NCI-H2196 (cell line): ENCODE measurements at regions not wholly inside any gene's neighbourhood (a gene's known extent, or its start where the extent isn't known, plus 50 kb on each side); places are given as distances from the start of the nearest gene placed in this dataset.
"Not testable (repeated sequence)": the region's sequence is repeated elsewhere in the genome, so short reads cannot be mapped to it uniquely, and the experiment has no call there.

Experiments used
- DNase-seq: peaks from one replicate; lab custom pipeline; 2025; ENCODE audit not compliant: unreplicated experiment; lab: John Stamatoyannopoulos, UW

DNA sequence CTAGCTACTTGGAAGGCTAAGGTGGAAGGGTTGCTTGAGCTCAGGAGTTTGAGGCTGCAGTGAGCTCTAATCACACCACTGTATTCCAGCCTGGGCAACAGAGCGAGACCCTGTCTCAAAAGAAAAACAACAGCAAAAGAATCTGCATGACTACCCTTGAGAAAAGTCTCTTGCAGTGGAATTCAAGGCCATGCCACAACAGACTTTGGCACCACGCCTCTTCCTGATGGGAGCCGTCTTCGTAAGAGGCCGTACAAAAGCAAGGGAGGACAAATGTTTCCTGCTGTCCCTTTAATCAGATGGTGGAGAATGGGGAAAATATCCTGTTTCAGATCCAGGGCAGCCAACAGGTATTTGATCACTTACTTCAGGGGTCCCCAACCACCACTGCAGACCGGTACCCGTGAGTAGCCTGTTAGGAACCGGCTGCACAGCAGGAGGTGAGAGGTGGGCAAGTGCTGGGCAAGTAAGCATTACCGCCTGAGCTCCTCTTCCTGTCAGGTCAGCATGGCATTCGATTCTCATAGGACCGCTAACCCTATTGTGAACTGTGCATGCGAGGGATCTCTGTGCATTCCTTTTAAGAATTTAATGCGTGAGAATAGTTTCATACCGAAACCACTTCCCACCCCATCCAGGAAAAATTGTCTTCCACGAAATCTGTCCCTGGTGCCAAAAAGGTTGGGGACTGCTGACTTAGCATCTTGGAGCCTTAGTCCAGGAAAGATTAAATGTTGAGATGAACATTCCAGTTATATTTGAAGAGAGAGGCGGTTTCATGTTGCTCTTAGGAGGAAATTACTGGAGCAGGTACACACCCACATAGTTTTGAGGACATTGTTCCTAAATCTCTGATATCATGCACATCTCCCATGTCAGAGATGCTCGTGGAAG is 94.4 kb upstream of the XPO1 start:
- no peak for DNase-seq

DNA sequence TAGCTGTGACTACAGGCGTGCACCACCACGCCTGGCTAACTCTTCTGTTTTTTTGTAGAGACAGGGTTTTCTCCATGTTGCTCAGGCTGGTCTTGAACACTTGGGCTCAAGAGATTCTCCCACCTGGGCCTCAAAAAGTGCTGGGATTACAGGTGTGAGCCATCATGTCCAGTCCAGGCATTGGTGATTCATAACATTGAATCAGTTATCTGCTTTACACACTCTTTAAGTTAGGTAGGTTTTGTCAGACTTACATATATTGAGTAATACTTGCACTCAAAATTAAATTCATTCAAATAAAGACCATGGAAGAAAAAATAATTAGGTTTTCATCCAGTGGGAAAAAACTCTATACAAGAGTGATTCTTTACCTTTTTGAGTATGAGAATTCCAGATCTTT is 93.2 kb upstream of the XPO1 start:
- DNase-seq = no peak

GRCh38 chr2:61626827-61627226 is 88.7 kb upstream of the XPO1 start:
- no peak for DNase-seq

DNA sequence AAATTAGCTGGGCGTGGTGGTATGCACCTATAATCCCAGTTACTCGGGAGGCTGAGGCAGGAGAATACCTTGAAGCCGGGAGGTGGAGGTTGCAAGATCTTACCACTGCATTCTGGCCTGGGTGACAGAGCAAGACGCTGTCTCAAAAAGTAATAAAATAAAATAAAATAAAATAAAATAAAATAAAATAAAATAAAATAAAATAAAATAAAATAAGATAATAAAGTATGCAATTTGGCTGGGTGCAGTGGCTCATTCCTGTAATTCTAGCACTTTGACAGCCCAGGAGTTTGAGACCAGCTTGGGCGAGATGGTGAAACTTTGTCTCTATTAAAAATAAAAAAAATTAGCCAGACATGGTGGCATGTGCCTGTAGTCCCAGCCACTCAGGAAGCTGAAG is 85.6 kb upstream of the XPO1 start:
- DNase-seq = no peak

GRCh38 chr2:61620244-61621159 is 82.3 kb upstream of the XPO1 start:
- peak; percentile 59 for DNase-seq

DNA sequence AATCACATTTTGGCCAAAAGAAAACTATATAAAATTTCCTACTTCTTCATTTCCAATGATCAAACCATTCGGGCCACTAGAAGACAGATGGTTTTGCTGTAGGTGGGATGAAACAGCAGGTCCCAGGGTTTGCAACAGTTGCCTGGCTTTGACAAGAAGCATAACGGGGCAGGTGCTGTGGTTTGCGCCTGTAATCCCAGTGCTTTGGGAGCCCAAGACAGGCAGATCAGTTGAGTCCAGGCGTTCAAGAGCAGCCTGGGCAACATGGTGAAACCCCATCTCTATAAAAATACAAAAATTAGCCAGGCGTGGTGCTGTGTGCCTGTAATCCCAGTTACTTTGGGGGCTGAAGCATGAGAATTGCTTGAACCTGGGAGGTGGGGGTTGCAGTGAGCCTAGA is 81.4 kb upstream of the XPO1 start:
- DNase-seq = no peak

DNA sequence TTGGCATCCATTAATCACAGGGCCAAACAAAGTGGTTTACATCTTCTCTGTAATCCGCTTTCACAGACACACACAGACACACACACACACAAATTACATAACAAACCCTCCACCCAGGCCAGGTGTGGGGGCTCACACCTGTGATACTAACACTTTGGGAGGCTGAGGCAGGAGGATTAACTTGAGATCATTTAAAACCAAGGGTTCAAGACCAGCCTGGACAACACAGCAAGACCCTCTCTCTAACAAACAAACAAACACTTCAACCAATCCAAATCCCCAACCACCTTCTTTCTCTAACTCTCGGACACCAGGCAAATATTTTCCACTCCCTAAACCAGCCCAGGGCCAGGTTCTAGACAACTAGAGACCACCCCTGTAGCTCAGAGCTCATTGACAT is 79.5 kb upstream of the XPO1 start:
- DNase-seq = no peak

DNA sequence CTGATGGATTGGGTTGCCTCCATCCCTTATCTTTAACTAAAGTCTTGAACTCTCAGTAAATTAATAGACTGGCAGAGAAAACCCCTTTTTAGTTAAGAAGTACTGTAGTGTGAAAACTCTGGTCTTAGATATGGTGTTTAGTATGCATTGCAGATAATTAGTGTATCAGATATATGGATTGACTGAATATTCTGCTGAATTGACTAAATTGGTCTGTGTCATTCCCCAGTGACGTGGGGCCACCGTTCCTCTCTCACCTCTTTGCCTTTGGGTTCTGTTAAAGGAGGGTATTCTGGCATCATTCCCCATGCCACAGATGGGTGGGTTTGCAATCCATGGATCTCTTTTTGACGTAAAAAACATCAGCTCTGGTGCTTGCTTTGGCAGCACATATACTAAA is 67.1 kb upstream of the XPO1 start:
- no peak for DNase-seq

- DNase-seq = no peak
Observed at GRCh38 chr2:61604433-61604832, 66.3 kb upstream of the XPO1 start.

DNA sequence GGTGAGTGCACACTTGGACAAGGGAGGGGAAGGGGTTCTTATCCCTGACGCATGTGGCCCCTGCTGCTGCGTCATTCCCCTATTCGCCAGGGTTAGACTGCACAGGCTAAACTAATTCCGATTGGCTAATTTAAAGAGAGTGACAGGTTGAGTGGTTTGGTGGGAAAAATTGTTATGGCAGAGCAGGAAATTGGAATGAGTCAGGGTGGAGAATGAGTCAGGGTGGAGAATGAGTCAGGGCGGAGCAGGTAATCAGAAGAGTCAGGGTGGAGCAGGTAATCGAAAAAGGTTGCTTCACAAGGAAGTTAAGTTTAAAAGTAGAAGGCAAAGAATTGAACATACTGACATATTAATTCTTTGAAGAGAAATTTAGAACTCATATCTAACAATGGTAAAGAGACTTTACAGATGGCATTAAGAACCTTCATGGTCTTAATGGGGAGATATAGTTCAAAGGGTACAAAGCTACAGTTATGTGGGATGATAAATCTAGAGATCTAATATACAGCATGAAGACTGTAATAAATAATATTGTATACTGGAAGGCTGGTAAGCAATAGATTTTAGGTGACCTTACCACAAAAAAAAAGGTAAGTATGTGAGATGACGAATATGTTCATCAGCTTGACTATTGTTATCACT is 60.5 kb upstream of the XPO1 start:
- DNase-seq = not testable (repeated sequence)

DNA sequence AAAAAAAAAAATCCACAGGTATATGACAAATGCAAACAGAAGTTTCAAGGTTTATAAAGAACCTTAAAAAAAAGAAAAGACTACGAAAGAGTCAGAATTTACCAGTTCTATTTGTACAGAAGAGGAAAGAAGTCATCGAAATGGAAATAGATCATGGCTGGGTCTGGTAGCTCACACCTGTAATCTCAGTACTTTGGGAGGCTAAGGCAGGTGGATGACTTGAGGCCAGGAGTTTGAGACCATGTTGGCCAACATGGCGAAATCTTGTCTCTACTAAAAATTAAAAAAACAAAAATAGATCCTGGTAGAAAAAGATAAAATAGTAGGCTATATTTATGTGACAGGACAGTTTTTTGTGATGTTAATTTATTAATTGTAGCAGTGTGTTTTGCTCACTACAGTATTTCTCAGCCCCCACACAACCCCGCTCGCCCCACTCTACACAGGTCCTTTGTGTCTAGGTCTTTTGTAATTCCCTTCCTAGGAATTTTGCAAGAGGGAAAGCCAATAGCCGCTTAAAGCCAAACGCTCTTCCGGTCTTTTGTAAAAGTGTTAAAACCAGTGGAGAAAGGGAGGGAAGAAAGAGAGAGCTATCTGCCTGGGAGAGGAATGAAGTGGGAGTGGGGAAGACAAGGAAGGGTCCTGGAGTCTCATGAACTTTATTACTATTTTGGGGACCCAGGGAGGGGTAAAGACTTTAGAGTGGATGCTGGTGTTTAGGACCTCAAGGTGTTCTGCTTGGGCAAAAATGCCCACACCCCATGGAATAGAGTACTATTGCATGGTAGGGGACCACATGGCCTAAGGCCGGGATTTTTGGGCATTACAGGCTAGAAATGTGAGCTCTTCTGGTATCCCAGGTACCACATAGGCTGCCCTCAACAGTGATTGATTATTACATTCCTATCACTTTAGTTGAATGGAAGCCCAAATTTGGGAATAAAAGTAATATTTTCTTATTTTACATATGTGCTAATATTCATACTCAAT is 59.4 kb upstream of the XPO1 start:
- DNase-seq = no peak

- DNase-seq = not testable (repeated sequence)
Observed at GRCh38 chr2:61594201-61594600, 56.0 kb upstream of the XPO1 start.

DNA sequence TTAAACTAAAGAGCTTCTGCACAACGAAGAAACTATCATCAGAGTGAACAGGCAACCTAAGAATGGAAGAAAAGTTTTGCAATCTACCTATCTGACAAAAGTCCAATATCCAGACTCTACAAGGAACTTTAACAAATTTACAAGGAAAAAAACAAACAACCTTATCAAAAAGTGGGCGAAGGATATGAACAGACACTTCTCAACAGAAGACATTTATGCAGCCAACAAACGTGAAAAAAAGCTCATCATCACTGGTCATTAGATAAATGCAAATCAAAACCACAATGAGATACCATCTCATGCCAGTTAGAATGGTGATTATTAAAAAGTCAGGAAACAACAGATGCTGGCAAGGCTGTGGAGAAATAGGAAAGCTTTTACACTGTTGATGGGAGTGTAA is 55.5 kb upstream of the XPO1 start:
- DNase-seq = not testable (repeated sequence)

DNA sequence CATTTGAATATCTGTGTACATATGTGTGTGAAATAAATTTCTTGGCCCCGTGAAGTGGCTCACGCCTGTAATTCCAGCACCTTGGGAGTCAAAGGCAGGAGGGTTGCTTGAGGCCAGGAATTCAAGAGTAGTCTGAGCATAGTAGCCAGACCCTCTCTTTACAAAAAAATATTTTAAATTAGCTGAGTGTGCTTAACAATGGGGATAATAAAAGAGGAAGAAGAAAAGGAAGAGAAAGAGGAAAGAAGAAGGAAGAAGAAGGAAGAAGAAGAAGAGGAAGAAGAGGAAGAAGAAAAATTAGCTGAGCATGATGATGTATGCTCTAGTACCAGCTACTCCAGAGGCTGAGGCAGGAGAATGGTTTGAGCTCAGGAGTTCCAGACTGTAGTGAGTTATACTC is 52.1 kb upstream of the XPO1 start:
- DNase-seq = no peak

GRCh38 chr2:61588566-61588965 is 50.4 kb upstream of the XPO1 start:
- DNase-seq = no peak
